ENCODE measurements at regions not wholly inside any gene's neighbourhood (a gene's known extent, or its start where the extent isn't known, plus 50 kb on each side); places are given as distances from the start of the nearest gene placed in this dataset.

- ChIA-PET POLR2A (no interaction called here), CTCF (no interaction called here)
- H3K4me3 ChIP-seq = no peak overlapping the region
- H3K4me2 ChIP-seq = no peak overlapping the region
- ATAC-seq (no peak), DNase-seq (ENCODE audit: low read depth in 1 of 2, low spot score in 1 of 2) (no peak), FAIRE-seq (no peak)
- no peaks in the 10 kb centered on the region for H3K4me1 ChIP-seq
- TF ChIP-seq JUN (IDR thresholded peaks at IDR 0.05) (no peak), HEYL (CRISPR knock-in tag; IDR thresholded peaks at IDR 0.05) (no peak), BHLHE40 (IDR thresholded peaks at IDR 0.05; ENCODE audit: low read depth, low read length) (no peak), HMGXB4 (CRISPR knock-in tag; IDR thresholded peaks at IDR 0.05; ENCODE audit: borderline replicate concordance) (no peak), CBX2 (IDR thresholded peaks at IDR 0.05; ENCODE audit: borderline replicate concordance, low read depth) (no peak)
- H3K27ac ChIP-seq = no peak overlapping the region
- 58% methylated on average over 3 of the region's 3 CpGs for WGBS (ENCODE audit: missing lambda C conversion rate)
- H3K9me3 ChIP-seq = no peaks in the 10 kb centered on the region
Observed at GRCh38 chr4:135515295-135515694, 1313.7 kb upstream of the PABPC4L start.

GRCh38 chr4:135510582-135510981, 1309.0 kb upstream of the PABPC4L start:
- no peak overlapping the region for H3K27ac ChIP-seq
- H3K4me3 ChIP-seq = no peak overlapping the region
- no peaks in the 10 kb centered on the region for H3K4me1 ChIP-seq
- FAIRE-seq (no peak), DNase-seq (ENCODE audit: low read depth in 1 of 2, low spot score in 1 of 2) (no peak), ATAC-seq (no peak)
- no peak overlapping the region for H3K4me2 ChIP-seq
- TF ChIP-seq BCL3 (IDR thresholded peaks at IDR 0.05) (no peak), TP53 (CRISPR knock-in tag; IDR thresholded peaks at IDR 0.05) (no peak), FOSB (CRISPR knock-in tag; IDR thresholded peaks at IDR 0.05) (no peak), BHLHE40 (IDR thresholded peaks at IDR 0.05; ENCODE audit: low read depth, low read length) (no peak), JUN (IDR thresholded peaks at IDR 0.05) (no peak), ZFP36 (IDR thresholded peaks at IDR 0.05; ENCODE audit: borderline replicate concordance, partially characterized antibody) (no peak), CBX2 (IDR thresholded peaks at IDR 0.05; ENCODE audit: borderline replicate concordance, low read depth) (no peak), JUNB (IDR thresholded peaks at IDR 0.05) (no peak), SMC3 (IDR thresholded peaks at IDR 0.05) (no peak), USF2 (IDR thresholded peaks at IDR 0.05) (no peak), CTCF (IDR thresholded peaks at IDR 0.05) (no peak), EP300 (IDR thresholded peaks at IDR 0.05) (no peak)
- H3K9me3 ChIP-seq = no peaks in the 10 kb centered on the region
- ChIA-PET CTCF (no interaction called here), POLR2A (no interaction called here)
- WGBS (ENCODE audit: missing lambda C conversion rate) = 9% methylated on average over 1 of the region's 1 CpG

- ChIA-PET POLR2A (no interaction called here), CTCF (interaction anchor here (1.0 kb wide), 1 partner anchor 10 kb away, joined by 3 read pairs; no protein-coding TSS in a partner anchor)
- peak; percentile 1 to 77 for DNase-seq (ENCODE audit: low read depth in 1 of 2, low spot score in 1 of 2)
- no peak overlapping the region for H3K4me3 ChIP-seq
- no peak overlapping the region for H3K4me2 ChIP-seq
- H3K9me3 ChIP-seq = no peaks in the 10 kb centered on the region
- no peaks in the 10 kb centered on the region for H3K4me1 ChIP-seq
- no peak for FAIRE-seq
- 26% methylated on average over 4 of the region's 4 CpGs for WGBS (ENCODE audit: missing lambda C conversion rate)
- ATAC-seq = peak in 1 of 2 experiments; percentile 48; a peak in 3 of 6 replicates
- H3K27ac ChIP-seq = no peak overlapping the region
- TF ChIP-seq POLR2AphosphoS2 (conservative IDR thresholded peaks at IDR 0.05; ENCODE audit: low read length) (no peak), RFX5 (IDR thresholded peaks at IDR 0.05) (no peak), FOSL2 (IDR thresholded peaks at IDR 0.05) (no peak), FOSL2 (CRISPR knock-in tag; IDR thresholded peaks at IDR 0.05) (peak; percentile 52; the same call in 1 of the 2 replicates), ZC3H11A (IDR thresholded peaks at IDR 0.05) (no peak), NFE2L2 (conservative IDR thresholded peaks at IDR 0.05; ENCODE audit: low read length) (no peak), NPAS2 (CRISPR knock-in tag; IDR thresholded peaks at IDR 0.05; ENCODE audit: borderline replicate concordance) (no peak), USF2 (IDR thresholded peaks at IDR 0.05) (no peak), E2F6 (IDR thresholded peaks at IDR 0.05; ENCODE audit: borderline replicate concordance, low read depth) (no peak), MAZ (IDR thresholded peaks at IDR 0.05; ENCODE audit: borderline replicate concordance, low read depth, low read length) (no peak), KDM1A (IDR thresholded peaks at IDR 0.05; ENCODE audit: low read depth) (no peak), MAFK (IDR thresholded peaks at IDR 0.05; ENCODE audit: partially characterized antibody) (peak; percentile 42)
Observed at GRCh38 chr4:135508006-135508714, 1306.6 kb upstream of the PABPC4L start.

All from A549 (cell line).